ENCODE measurements at regions not wholly inside any gene's neighbourhood (a gene's known extent, or its start where the extent isn't known, plus 50 kb on each side); places are given as distances from the start of the nearest gene placed in this dataset.
A peak's percentile ranks its signal among the peaks of the same experiment; 100 is the strongest.

GRCh38 chr13:22495819-22496218, 685.0 kb upstream of the SGCG start:
- DNase-seq (ENCODE audit: low read depth in 2 of 2): no peak
- no peak overlapping the region for H3K4me3 ChIP-seq (replicated peaks in 1 of 2; ENCODE audit: low read depth in 2 of 2, low read length in 2 of 2)
- TF ChIP-seq CTCF (IDR thresholded peaks at IDR 0.05; ENCODE audit: low read depth, low read length): no peak

GRCh38 chr13:22496803-22497508, 683.8 kb upstream of the SGCG start:
- DNase-seq (ENCODE audit: low read depth in 2 of 2): no peak
- TF ChIP-seq CTCF (IDR thresholded peaks at IDR 0.05; ENCODE audit: low read depth, low read length): no peak
- no peak overlapping the region for H3K4me3 ChIP-seq (replicated peaks in 1 of 2; ENCODE audit: low read depth in 2 of 2, low read length in 2 of 2)

GRCh38 chr13:22497991-22498780, 682.6 kb upstream of the SGCG start:
- TF ChIP-seq CTCF (IDR thresholded peaks at IDR 0.05; ENCODE audit: low read depth, low read length): no peak
- no peak for DNase-seq (ENCODE audit: low read depth in 2 of 2)
- no peak overlapping the region for H3K4me3 ChIP-seq (replicated peaks in 1 of 2; ENCODE audit: low read depth in 2 of 2, low read length in 2 of 2)

- TF ChIP-seq CTCF (IDR thresholded peaks at IDR 0.05; ENCODE audit: low read depth, low read length): no peak
- no peak for DNase-seq (ENCODE audit: low read depth in 2 of 2)
- no peak overlapping the region for H3K4me3 ChIP-seq (replicated peaks in 1 of 2; ENCODE audit: low read depth in 2 of 2, low read length in 2 of 2)
These were observed 680.9 kb upstream of the SGCG start for GRCh38 chr13:22499919-22500318.

GRCh38 chr13:22505489-22505888, 675.3 kb upstream of the SGCG start:
- H3K4me3 ChIP-seq (replicated peaks in 1 of 2; ENCODE audit: low read depth in 2 of 2, low read length in 2 of 2): no peak overlapping the region
- DNase-seq (ENCODE audit: low read depth in 2 of 2): peak in 1 of 2 donors; percentile 7
- no peak for TF ChIP-seq CTCF (IDR thresholded peaks at IDR 0.05; ENCODE audit: low read depth, low read length)

GRCh38 chr13:22506096-22506691, 674.6 kb upstream of the SGCG start:
- DNase-seq (ENCODE audit: low read depth in 2 of 2): no peak
- H3K4me3 ChIP-seq (replicated peaks in 1 of 2; ENCODE audit: low read depth in 2 of 2, low read length in 2 of 2): no peak overlapping the region
- no peak for TF ChIP-seq CTCF (IDR thresholded peaks at IDR 0.05; ENCODE audit: low read depth, low read length)
